T-helper 2 cell treated with Interferon-gamma antibody and Interleukin-4, amounts not matched to agents 5 μg/mL and 100 μg/mL, for 36 hours (primary cell): ENCODE measurements at regions not wholly inside any gene's neighbourhood (a gene's known extent, or its start where the extent isn't known, plus 50 kb on each side); places are given as distances from the start of the nearest gene placed in this dataset.
"Not testable (repeated sequence)": the region's sequence is repeated elsewhere in the genome, so short reads cannot be mapped to it uniquely, and the experiment has no call there.

Experiments used
- DNase-seq: peaks from one replicate; pipeline ENCODE4 v3.0.0; 2021; ENCODE audit warnings: low spot score
- H3K27ac Mint-ChIP-seq: one replicate; pipeline ENCODE4 v1.8.0; 2021; ENCODE audit warnings: mild to moderate bottlenecking, mixed read lengths
- H3K27me3 Mint-ChIP-seq: one replicate; pipeline ENCODE4 v1.8.0; 2021; ENCODE audit warnings: low read depth, mixed read lengths
- H3K36me3 Mint-ChIP-seq: one replicate; pipeline ENCODE4 v1.8.0; 2021; ENCODE audit warnings: low read depth, mixed read lengths
- H3K4me1 Mint-ChIP-seq: one replicate; pipeline ENCODE4 v1.8.0; 2021; ENCODE audit warnings: low read depth, mixed read lengths
- H3K4me3 Mint-ChIP-seq: one replicate; pipeline ENCODE4 v1.8.0; 2022; ENCODE audit warnings: mild to moderate bottlenecking, moderate library complexity, mixed read lengths
- H3K9me3 Mint-ChIP-seq: one replicate; pipeline ENCODE4 v1.8.0; 2021; ENCODE audit warnings: mixed read lengths

GRCh38 chr4:3368841-3369760 is 72.7 kb upstream of the HGFAC start:
- H3K27me3 Mint-ChIP-seq, result peaks cover 30% of the 10 kb centered on the region
- H3K36me3 Mint-ChIP-seq, result no peaks in the 10 kb centered on the region
- no peak overlapping the region for H3K27ac Mint-ChIP-seq
- DNase-seq, result no peak
- peaks cover 24% of the 10 kb centered on the region for H3K4me1 Mint-ChIP-seq
- peak overlapping the region; percentile 68 for H3K4me3 Mint-ChIP-seq
- H3K9me3 Mint-ChIP-seq, result no peaks in the 10 kb centered on the region

- H3K27ac Mint-ChIP-seq, result peak overlapping the region; percentile 12
- peaks cover 24% of the 10 kb centered on the region for H3K4me1 Mint-ChIP-seq
- peak overlapping the region; percentile 68 for H3K4me3 Mint-ChIP-seq
Measured at GRCh38 chr4:3369781-3370674, 71.7 kb upstream of the HGFAC start.

GRCh38 chr4:3371033-3372001 is 70.5 kb upstream of the HGFAC start:
- H3K4me1 Mint-ChIP-seq, result peaks cover 24% of the 10 kb centered on the region
- H3K27me3 Mint-ChIP-seq, result peaks cover 30% of the 10 kb centered on the region
- no peaks in the 10 kb centered on the region for H3K36me3 Mint-ChIP-seq
- no peak overlapping the region for H3K27ac Mint-ChIP-seq
- peak overlapping the region; percentile 19 for H3K4me3 Mint-ChIP-seq
- H3K9me3 Mint-ChIP-seq, result no peaks in the 10 kb centered on the region
- no peak for DNase-seq

More at GRCh38 chr4:3369781-3370674, 71.7 kb upstream of the HGFAC start:
- Mint-ChIP-seq H3K9me3 (no peaks in the 10 kb centered on the region), H3K27me3 (peaks cover 30% of the 10 kb centered on the region), H3K36me3 (no peaks in the 10 kb centered on the region)
- peak; percentile 58 for DNase-seq

- peaks cover 24% of the 10 kb centered on the region for H3K4me1 Mint-ChIP-seq
- H3K4me3 Mint-ChIP-seq, result no peak overlapping the region
- H3K9me3 Mint-ChIP-seq, result no peaks in the 10 kb centered on the region
- DNase-seq, result no peak
- H3K27me3 Mint-ChIP-seq, result peaks cover 30% of the 10 kb centered on the region
- no peak overlapping the region for H3K27ac Mint-ChIP-seq
- H3K36me3 Mint-ChIP-seq, result no peaks in the 10 kb centered on the region
Measured at GRCh38 chr4:3372264-3372932, 69.4 kb upstream of the HGFAC start.

- Mint-ChIP-seq H3K36me3 (no peaks in the 10 kb centered on the region), H3K27ac (no peak overlapping the region), H3K9me3 (no peaks in the 10 kb centered on the region), H3K27me3 (peaks cover 30% of the 10 kb centered on the region), H3K4me1 (peaks cover 24% of the 10 kb centered on the region), H3K4me3 (no peak overlapping the region)
- no peak for DNase-seq
Measured at GRCh38 chr4:3372933-3373465, 68.8 kb upstream of the HGFAC start.

GRCh38 chr4:3373468-3373867 is 68.3 kb upstream of the HGFAC start:
- H3K4me1 Mint-ChIP-seq, result peaks cover 21% of the 10 kb centered on the region

GRCh38 chr4:3374011-3374645 is 67.6 kb upstream of the HGFAC start:
- Mint-ChIP-seq H3K36me3 (no peaks in the 10 kb centered on the region), H3K27ac (no peak overlapping the region), H3K9me3 (peaks cover 6% of the 10 kb centered on the region), H3K4me1 (peaks cover 15% of the 10 kb centered on the region), H3K4me3 (no peak overlapping the region), H3K27me3 (peaks cover 22% of the 10 kb centered on the region)
- no peak for DNase-seq

More at GRCh38 chr4:3373468-3373867, 68.3 kb upstream of the HGFAC start:
- Mint-ChIP-seq H3K27ac (no peak overlapping the region), H3K36me3 (no peaks in the 10 kb centered on the region), H3K4me3 (no peak overlapping the region), H3K27me3 (peaks cover 26% of the 10 kb centered on the region), H3K9me3 (no peaks in the 10 kb centered on the region)
- DNase-seq, result no peak

- no peaks in the 10 kb centered on the region for H3K36me3 Mint-ChIP-seq
- peaks cover 9% of the 10 kb centered on the region for H3K9me3 Mint-ChIP-seq
- peaks cover 9% of the 10 kb centered on the region for H3K4me1 Mint-ChIP-seq
- H3K4me3 Mint-ChIP-seq, result no peak overlapping the region
- no peak overlapping the region for H3K27ac Mint-ChIP-seq
- DNase-seq, result no peak
- H3K27me3 Mint-ChIP-seq, result peaks cover 17% of the 10 kb centered on the region
Measured at GRCh38 chr4:3374667-3375066, 67.1 kb upstream of the HGFAC start.

- Mint-ChIP-seq H3K27me3 (peaks cover 12% of the 10 kb centered on the region), H3K27ac (no peak overlapping the region), H3K9me3 (peaks cover 16% of the 10 kb centered on the region), H3K36me3 (no peaks in the 10 kb centered on the region), H3K4me1 (peaks cover 5% of the 10 kb centered on the region), H3K4me3 (no peak overlapping the region)
- no peak for DNase-seq
Measured at GRCh38 chr4:3375688-3376087, 66.1 kb upstream of the HGFAC start.

GRCh38 chr4:3376266-3376665 is 65.5 kb upstream of the HGFAC start:
- H3K4me1 Mint-ChIP-seq, result peaks cover 5% of the 10 kb centered on the region
- H3K27me3 Mint-ChIP-seq, result peaks cover 6% of the 10 kb centered on the region
- H3K4me3 Mint-ChIP-seq, result no peak overlapping the region
- peaks cover 2% of the 10 kb centered on the region for H3K36me3 Mint-ChIP-seq
- no peak for DNase-seq
- H3K27ac Mint-ChIP-seq, result no peak overlapping the region
- peaks cover 22% of the 10 kb centered on the region for H3K9me3 Mint-ChIP-seq

GRCh38 chr4:3377557-3377956 is 64.2 kb upstream of the HGFAC start:
- H3K4me1 Mint-ChIP-seq, result peaks cover 4% of the 10 kb centered on the region
- DNase-seq, result no peak
- H3K27me3 Mint-ChIP-seq, result no peaks in the 10 kb centered on the region
- peaks cover 28% of the 10 kb centered on the region for H3K9me3 Mint-ChIP-seq
- no peak overlapping the region for H3K27ac Mint-ChIP-seq
- H3K36me3 Mint-ChIP-seq, result peaks cover 2% of the 10 kb centered on the region
- no peak overlapping the region for H3K4me3 Mint-ChIP-seq

GRCh38 chr4:3380336-3380735 is 61.4 kb upstream of the HGFAC start:
- H3K4me1 Mint-ChIP-seq, H3K27me3 Mint-ChIP-seq, H3K27ac Mint-ChIP-seq, H3K36me3 Mint-ChIP-seq, DNase-seq, H3K4me3 Mint-ChIP-seq: not testable (repeated sequence)
- peaks cover 28% of the 10 kb centered on the region for H3K9me3 Mint-ChIP-seq
